Karpas-422 (cell line): ENCODE measurements at regions not wholly inside any gene's neighbourhood (a gene's known extent, or its start where the extent isn't known, plus 50 kb on each side); places are given as distances from the start of the nearest gene placed in this dataset.
"Not testable (repeated sequence)": the region's sequence is repeated elsewhere in the genome, so short reads cannot be mapped to it uniquely, and the experiment has no call there.

ENCODE experiments used
- DNase-seq: peaks from one replicate; pipeline ENCODE4 v3.0.0-alpha.2; 2015
- H2AFZ ChIP-seq: fragments of 200-600 bp; sonication (generic); 2 replicates; pipeline ENCODE4 v1.6.1; 2014; ENCODE audit warnings: antibody characterized with exemption, low read length, mixed read lengths
- H3K27ac ChIP-seq: fragments of 200-600 bp; sonication (generic); 2 replicates; pipeline ENCODE4 v1.5.1; 2014; ENCODE audit warnings: mild to moderate bottlenecking, low read length, moderate library complexity
- H3K27me3 ChIP-seq: fragments of 200-600 bp; sonication (generic); 2 replicates; pipeline ENCODE4 v1.6.1; 2014; ENCODE audit warnings: low read length, mixed read lengths
- H3K36me3 ChIP-seq: fragments of 200-600 bp; sonication (generic); 2 replicates; pipeline ENCODE4 v1.6.1; 2014; ENCODE audit warnings: low read length, mixed read lengths; ENCODE audit not compliant: insufficient read depth
- H3K4me1 ChIP-seq: fragments of 200-600 bp; sonication (generic); 2 replicates; pipeline ENCODE4 v1.6.1; 2014; ENCODE audit warnings: mild to moderate bottlenecking, low read length, mixed read lengths
- H3K4me2 ChIP-seq: fragments of 200-600 bp; sonication (generic); 2 replicates; pipeline ENCODE4 v1.6.1; 2014; ENCODE audit warnings: low read length, low read depth, mild to moderate bottlenecking; ENCODE audit not compliant: poor library complexity, severe bottlenecking
- H3K4me3 ChIP-seq: fragments of 200-600 bp; sonication (generic); 2 replicates; pipeline ENCODE4 v1.5.1; 2014; ENCODE audit warnings: mild to moderate bottlenecking, antibody characterized with exemption, low read length, mixed read lengths
- H3K79me2 ChIP-seq: fragments of 200-600 bp; sonication (generic); 2 replicates; pipeline ENCODE4 v1.6.1; 2014; ENCODE audit warnings: mild to moderate bottlenecking, low read length, mixed read lengths
- H3K9ac ChIP-seq: fragments of 200-600 bp; sonication (generic); 2 replicates; pipeline ENCODE4 v1.6.0; 2014; ENCODE audit warnings: low read length
- H3K9me2 ChIP-seq: fragments of 200-600 bp; sonication (generic), shearing (Covaris generic); replicated peaks from 2 replicates; pipeline ENCODE4 v1.6.0; 2014; ENCODE audit warnings: mild to moderate bottlenecking, low read length, moderate library complexity; ENCODE audit not compliant: insufficient read depth
- H3K9me3 ChIP-seq: fragments of 300-700, 200-600 bp; sonication (generic); 2 replicates; pipeline ENCODE4 v1.6.1; 2014; ENCODE audit warnings: low read length, mixed read lengths
- H4K20me1 ChIP-seq: fragments of 200-600 bp; sonication (generic); 2 replicates; pipeline ENCODE4 v1.6.1; 2014; ENCODE audit warnings: mild to moderate bottlenecking, antibody characterized with exemption, low read length, low read depth; ENCODE audit not compliant: insufficient read depth

GRCh38 chr13:87331178-87331577 is 340.0 kb upstream of the SLITRK5 start:
- Histone ChIP-seq H3K4me2 (no peak overlapping the region), H3K36me3 (no peaks in the 10 kb centered on the region), H4K20me1 (no peaks in the 10 kb centered on the region), H3K9me2 (no peaks in the 10 kb centered on the region), H2AFZ (peak overlapping the region; percentile 96), H3K4me3 (no peak overlapping the region), H3K27ac (no peak overlapping the region), H3K79me2 (no peaks in the 10 kb centered on the region), H3K9ac (no peak overlapping the region), H3K27me3 (no peaks in the 10 kb centered on the region), H3K9me3 (peaks cover 4% of the 10 kb centered on the region; the same call in 1 of the 2 replicates), H3K4me1 (no peaks in the 10 kb centered on the region)
- DNase-seq: no peak

GRCh38 chr13:87333599-87333998 is 337.6 kb upstream of the SLITRK5 start:
- no peak for DNase-seq
- Histone ChIP-seq H4K20me1 (no peaks in the 10 kb centered on the region), H3K4me3 (no peak overlapping the region), H3K4me2 (no peak overlapping the region), H3K27ac (no peak overlapping the region), H3K4me1 (no peaks in the 10 kb centered on the region), H3K27me3 (no peaks in the 10 kb centered on the region), H3K79me2 (no peaks in the 10 kb centered on the region), H2AFZ (no peak overlapping the region), H3K9ac (no peak overlapping the region), H3K9me2 (no peaks in the 10 kb centered on the region), H3K36me3 (no peaks in the 10 kb centered on the region), H3K9me3 (no peaks in the 10 kb centered on the region)

GRCh38 chr13:87334176-87334575 is 337.0 kb upstream of the SLITRK5 start:
- DNase-seq: no peak
- Histone ChIP-seq H3K4me2 (no peak overlapping the region), H3K27me3 (no peaks in the 10 kb centered on the region), H3K36me3 (no peaks in the 10 kb centered on the region), H3K9ac (no peak overlapping the region), H3K4me1 (no peaks in the 10 kb centered on the region), H3K79me2 (no peaks in the 10 kb centered on the region), H3K9me2 (no peaks in the 10 kb centered on the region), H3K9me3 (no peaks in the 10 kb centered on the region), H4K20me1 (no peaks in the 10 kb centered on the region), H2AFZ (no peak overlapping the region), H3K27ac (no peak overlapping the region), H3K4me3 (no peak overlapping the region)

- DNase-seq, H3K4me3 ChIP-seq, H3K9me3 ChIP-seq, H3K27ac ChIP-seq, H3K4me1 ChIP-seq, H4K20me1 ChIP-seq, H3K4me2 ChIP-seq, H3K36me3 ChIP-seq, H3K79me2 ChIP-seq, H3K9me2 ChIP-seq, H3K27me3 ChIP-seq, H2AFZ ChIP-seq, H3K9ac ChIP-seq: not testable (repeated sequence)
Observed at GRCh38 chr13:87336346-87336889, 334.8 kb upstream of the SLITRK5 start.

GRCh38 chr13:87344176-87344575 is 327.0 kb upstream of the SLITRK5 start:
- H3K79me2 ChIP-seq: no peaks in the 10 kb centered on the region
- H3K27ac ChIP-seq: no peak overlapping the region
- H3K4me2 ChIP-seq: no peak overlapping the region
- no peaks in the 10 kb centered on the region for H3K9me2 ChIP-seq
- H2AFZ ChIP-seq: peak overlapping the region; percentile 47; the same call in 1 of the 2 replicates
- no peak for DNase-seq
- H3K4me1 ChIP-seq: no peaks in the 10 kb centered on the region
- H3K4me3 ChIP-seq: no peak overlapping the region
- H3K36me3 ChIP-seq: no peaks in the 10 kb centered on the region
- H3K9me3 ChIP-seq: no peaks in the 10 kb centered on the region
- no peak overlapping the region for H3K9ac ChIP-seq
- no peaks in the 10 kb centered on the region for H3K27me3 ChIP-seq
- H4K20me1 ChIP-seq: no peaks in the 10 kb centered on the region

GRCh38 chr13:87355451-87355850 is 315.7 kb upstream of the SLITRK5 start:
- Histone ChIP-seq H3K9ac (no peak overlapping the region), H3K9me2 (no peaks in the 10 kb centered on the region), H4K20me1 (no peaks in the 10 kb centered on the region), H3K4me2 (no peak overlapping the region), H3K27me3 (no peaks in the 10 kb centered on the region), H3K79me2 (no peaks in the 10 kb centered on the region), H2AFZ (no peak overlapping the region), H3K4me3 (no peak overlapping the region), H3K9me3 (no peaks in the 10 kb centered on the region), H3K4me1 (peaks cover 5% of the 10 kb centered on the region; the same call in 1 of the 2 replicates), H3K36me3 (no peaks in the 10 kb centered on the region; the same call in 1 of the 2 replicates), H3K27ac (no peak overlapping the region)
- no peak for DNase-seq

- peaks cover 5% of the 10 kb centered on the region; the same call in 1 of the 2 replicates for H3K4me1 ChIP-seq
- 0 out of 2 replicates have a peak overlapping the region, but pooled peaks have one; percentile 74 for H2AFZ ChIP-seq
- H4K20me1 ChIP-seq: no peaks in the 10 kb centered on the region
- H3K9me2 ChIP-seq: no peaks in the 10 kb centered on the region
- H3K9me3 ChIP-seq: no peaks in the 10 kb centered on the region
- H3K79me2 ChIP-seq: no peaks in the 10 kb centered on the region
- H3K27me3 ChIP-seq: no peaks in the 10 kb centered on the region
- H3K9ac ChIP-seq: no peak overlapping the region
- H3K27ac ChIP-seq: no peak overlapping the region
- H3K4me2 ChIP-seq: no peak overlapping the region
- no peak for DNase-seq
- no peak overlapping the region for H3K4me3 ChIP-seq
- H3K36me3 ChIP-seq: no peaks in the 10 kb centered on the region; the same call in 1 of the 2 replicates
Observed at GRCh38 chr13:87356314-87356713, 314.9 kb upstream of the SLITRK5 start.

GRCh38 chr13:87358319-87358718 is 312.9 kb upstream of the SLITRK5 start:
- Histone ChIP-seq H3K4me1 (peaks cover 5% of the 10 kb centered on the region; the same call in 1 of the 2 replicates), H3K27me3 (no peaks in the 10 kb centered on the region), H3K4me2 (no peak overlapping the region), H3K27ac (no peak overlapping the region), H3K9ac (no peak overlapping the region), H3K79me2 (no peaks in the 10 kb centered on the region), H3K9me3 (no peaks in the 10 kb centered on the region), H3K9me2 (no peaks in the 10 kb centered on the region), H2AFZ (peak overlapping the region; percentile 90), H4K20me1 (no peaks in the 10 kb centered on the region), H3K36me3 (no peaks in the 10 kb centered on the region; the same call in 1 of the 2 replicates), H3K4me3 (no peak overlapping the region)
- no peak for DNase-seq
